ENCODE measurements at regions not wholly inside any gene's neighbourhood (a gene's known extent, or its start where the extent isn't known, plus 50 kb on each side); places are given as distances from the start of the nearest gene placed in this dataset.

DNA sequence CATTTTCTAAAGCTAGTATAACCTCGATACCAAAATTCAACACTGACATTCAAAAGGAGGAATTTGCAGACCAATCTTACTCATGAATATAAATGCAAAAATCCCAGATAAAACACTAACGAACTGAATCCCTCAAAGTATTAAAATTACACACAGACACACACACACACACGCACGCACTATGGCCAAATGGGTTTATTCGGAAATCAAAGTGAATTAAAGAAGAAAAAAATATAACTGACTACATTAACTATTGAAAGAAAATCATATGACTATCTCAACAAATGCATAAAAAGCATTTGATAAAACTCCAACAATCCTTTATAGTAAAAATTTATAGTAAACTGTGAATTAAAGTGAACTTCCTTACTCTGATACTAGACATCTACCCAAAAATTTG is 97.9 kb upstream of the HNRNPA3 start:
- H3K4me3 Mint-ChIP-seq, result no peak overlapping the region
- H3K9me3 Mint-ChIP-seq, result no peaks in the 10 kb centered on the region
- ATAC-seq (replicated peaks; ENCODE audit: extremely low read depth, poor library complexity, severe bottlenecking) (no peak), DNase-seq (ENCODE audit: low spot score in 2 of 2) (no peak)
- H3K27ac Mint-ChIP-seq (ENCODE audit: low read depth), result no peak overlapping the region
- no peaks in the 10 kb centered on the region for H3K36me3 Mint-ChIP-seq (ENCODE audit: insufficient read depth)
- H3K4me1 Mint-ChIP-seq, result no peaks in the 10 kb centered on the region
- peaks cover 5% of the 10 kb centered on the region for H3K27me3 Mint-ChIP-seq

DNA sequence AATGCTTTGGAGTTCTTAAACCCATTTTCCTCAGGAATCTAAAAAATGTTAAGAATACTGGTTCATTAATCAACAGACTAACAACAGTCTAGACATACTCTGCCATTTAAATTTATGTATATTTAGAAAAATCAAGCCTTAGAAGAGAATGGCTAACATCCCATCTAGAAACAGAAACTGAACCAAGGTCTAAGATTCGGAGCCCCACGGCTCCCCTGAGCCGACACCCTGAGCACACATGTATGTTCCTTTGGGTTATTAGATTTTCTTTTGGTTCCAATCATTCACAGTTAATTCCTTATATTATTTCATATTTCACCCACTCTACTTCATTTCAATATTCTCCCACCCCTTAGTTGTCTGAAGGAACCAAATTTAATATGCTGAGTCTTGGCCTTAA is 94.8 kb upstream of the HNRNPA3 start:
- Mint-ChIP-seq H3K36me3 (ENCODE audit: insufficient read depth) (no peaks in the 10 kb centered on the region), H3K4me1 (no peaks in the 10 kb centered on the region), H3K27ac (ENCODE audit: low read depth) (no peak overlapping the region), H3K4me3 (no peak overlapping the region), H3K9me3 (no peaks in the 10 kb centered on the region), H3K27me3 (peaks cover 12% of the 10 kb centered on the region)
- DNase-seq (ENCODE audit: low spot score in 2 of 2) (no peak), ATAC-seq (replicated peaks; ENCODE audit: extremely low read depth, poor library complexity, severe bottlenecking) (no peak)

DNA sequence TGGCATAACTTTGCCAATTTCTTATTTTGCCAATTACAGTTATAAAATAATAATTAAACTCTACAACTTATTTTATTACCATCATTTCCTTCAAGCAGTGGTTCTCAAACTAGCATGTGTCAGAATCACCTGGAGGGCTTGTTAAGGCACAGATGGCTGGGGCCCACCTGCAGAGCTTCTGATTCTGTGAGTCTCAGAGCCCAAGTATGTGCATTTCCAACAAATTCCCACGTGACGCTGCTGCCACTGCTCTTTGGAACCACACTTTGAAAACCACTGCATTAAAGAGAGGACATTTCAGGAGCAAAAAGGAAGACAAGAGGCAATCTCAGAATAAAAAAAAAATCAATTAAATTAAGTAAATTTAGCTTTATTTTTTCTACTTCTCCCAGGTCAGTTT is 94.0 kb upstream of the HNRNPA3 start:
- Mint-ChIP-seq H3K4me1 (no peaks in the 10 kb centered on the region), H3K27me3 (peaks cover 12% of the 10 kb centered on the region), H3K27ac (ENCODE audit: low read depth) (no peak overlapping the region), H3K9me3 (no peaks in the 10 kb centered on the region), H3K4me3 (no peak overlapping the region), H3K36me3 (ENCODE audit: insufficient read depth) (no peaks in the 10 kb centered on the region)
- DNase-seq (ENCODE audit: low spot score in 2 of 2), result no peak
- ATAC-seq (replicated peaks; ENCODE audit: extremely low read depth, poor library complexity, severe bottlenecking), result no peak

DNA sequence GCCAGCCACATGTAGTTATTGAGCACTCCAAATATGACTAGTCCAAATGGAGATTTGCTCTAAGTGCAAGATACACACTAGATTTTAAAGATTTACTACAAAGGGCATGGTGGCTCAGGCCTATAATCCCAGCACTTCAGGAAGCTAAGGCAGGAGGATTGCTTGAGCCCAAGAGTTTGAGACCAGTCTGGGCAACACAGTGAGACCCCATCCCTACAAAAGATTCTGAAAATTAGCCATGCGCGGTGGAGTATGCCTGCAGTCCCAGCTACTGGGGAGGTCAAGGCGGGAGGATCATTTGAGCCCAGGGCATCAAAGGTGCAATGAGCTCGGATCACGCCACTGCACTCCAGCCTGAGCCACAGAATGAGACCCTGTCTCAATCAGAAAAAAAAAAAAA is 93.5 kb upstream of the HNRNPA3 start:
- no peak overlapping the region for H3K27ac Mint-ChIP-seq (ENCODE audit: low read depth)
- peaks cover 12% of the 10 kb centered on the region for H3K27me3 Mint-ChIP-seq
- DNase-seq (ENCODE audit: low spot score in 2 of 2) (no peak), ATAC-seq (replicated peaks; ENCODE audit: extremely low read depth, poor library complexity, severe bottlenecking) (no peak)
- no peak overlapping the region for H3K4me3 Mint-ChIP-seq
- H3K9me3 Mint-ChIP-seq, result no peaks in the 10 kb centered on the region
- no peaks in the 10 kb centered on the region for H3K36me3 Mint-ChIP-seq (ENCODE audit: insufficient read depth)
- H3K4me1 Mint-ChIP-seq, result no peaks in the 10 kb centered on the region

DNA sequence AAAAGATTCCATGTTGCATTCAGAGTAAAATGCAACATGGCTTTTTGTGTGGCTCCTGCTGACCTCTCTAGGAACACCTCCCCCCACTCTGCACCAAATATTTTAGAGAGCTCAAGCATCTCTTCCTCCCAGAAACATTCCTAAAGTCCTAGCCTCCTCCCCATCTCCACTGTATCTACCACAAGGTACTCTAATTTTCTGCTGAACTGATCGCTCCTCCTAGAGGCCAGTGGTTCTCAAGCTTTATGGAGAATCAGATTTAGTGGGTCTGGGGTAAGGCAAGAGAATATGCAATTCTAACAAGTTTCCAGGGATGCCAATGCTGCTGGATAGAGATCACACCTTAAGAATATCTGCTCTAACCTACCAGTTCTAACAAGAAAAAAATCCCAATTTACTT is 89.5 kb upstream of the HNRNPA3 start:
- ATAC-seq (replicated peaks; ENCODE audit: extremely low read depth, poor library complexity, severe bottlenecking) (no peak), DNase-seq (ENCODE audit: low spot score in 2 of 2) (no peak)
- Mint-ChIP-seq H3K36me3 (ENCODE audit: insufficient read depth) (no peaks in the 10 kb centered on the region), H3K9me3 (no peaks in the 10 kb centered on the region), H3K27me3 (peaks cover 27% of the 10 kb centered on the region), H3K4me3 (no peak overlapping the region), H3K27ac (ENCODE audit: low read depth) (no peak overlapping the region), H3K4me1 (no peaks in the 10 kb centered on the region)

DNA sequence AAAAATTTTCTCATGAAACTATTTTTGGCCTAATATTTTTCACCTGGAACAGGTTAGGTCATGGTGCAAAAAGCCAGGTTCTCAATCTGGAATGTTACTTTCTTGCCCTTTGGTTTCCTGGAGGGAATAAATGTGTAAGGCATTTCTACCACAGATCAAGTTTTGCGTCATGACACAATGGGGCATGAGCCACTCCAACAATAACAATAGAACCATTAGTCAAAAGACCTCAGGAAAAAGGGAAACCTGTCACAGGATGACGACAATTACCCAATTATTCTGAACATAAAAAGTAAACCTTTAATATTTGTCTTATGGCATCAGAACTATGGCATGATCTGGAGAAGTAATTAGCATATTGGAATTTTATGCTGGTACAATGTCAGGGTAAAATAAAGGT is 88.2 kb upstream of the HNRNPA3 start:
- H3K9me3 Mint-ChIP-seq, result no peaks in the 10 kb centered on the region
- no peaks in the 10 kb centered on the region for H3K4me1 Mint-ChIP-seq
- no peaks in the 10 kb centered on the region for H3K36me3 Mint-ChIP-seq (ENCODE audit: insufficient read depth)
- no peak overlapping the region for H3K27ac Mint-ChIP-seq (ENCODE audit: low read depth)
- ATAC-seq (replicated peaks; ENCODE audit: extremely low read depth, poor library complexity, severe bottlenecking) (no peak), DNase-seq (ENCODE audit: low spot score in 2 of 2) (no peak)
- H3K27me3 Mint-ChIP-seq, result peaks cover 27% of the 10 kb centered on the region
- no peak overlapping the region for H3K4me3 Mint-ChIP-seq

DNA sequence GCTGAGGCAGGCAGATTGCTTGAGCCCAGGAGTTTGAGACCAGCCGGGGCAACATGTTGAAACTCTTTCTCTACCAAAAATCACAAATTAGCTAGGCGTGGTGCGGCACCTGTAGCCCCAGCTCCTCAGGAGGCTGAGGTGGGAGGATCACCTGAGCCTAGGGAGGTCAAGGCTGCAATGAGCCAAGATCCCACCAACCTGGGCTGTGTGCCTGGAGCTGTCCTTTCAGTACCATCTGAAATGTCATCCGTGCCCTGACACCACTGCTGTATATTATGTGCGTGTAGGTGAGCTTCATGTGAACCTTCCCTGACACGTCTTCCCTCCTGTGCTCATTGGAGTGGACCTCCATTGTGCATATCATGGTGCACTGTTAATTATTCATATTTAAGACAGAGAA is 84.8 kb upstream of the HNRNPA3 start:
- no peaks in the 10 kb centered on the region for H3K36me3 Mint-ChIP-seq (ENCODE audit: insufficient read depth)
- H3K4me1 Mint-ChIP-seq, result peaks cover 5% of the 10 kb centered on the region
- peaks cover 34% of the 10 kb centered on the region for H3K27me3 Mint-ChIP-seq
- ATAC-seq (replicated peaks; ENCODE audit: extremely low read depth, poor library complexity, severe bottlenecking) (no peak), DNase-seq (ENCODE audit: low spot score in 2 of 2) (no peak)
- no peak overlapping the region for H3K27ac Mint-ChIP-seq (ENCODE audit: low read depth)
- H3K9me3 Mint-ChIP-seq, result no peaks in the 10 kb centered on the region
- no peak overlapping the region for H3K4me3 Mint-ChIP-seq

DNA sequence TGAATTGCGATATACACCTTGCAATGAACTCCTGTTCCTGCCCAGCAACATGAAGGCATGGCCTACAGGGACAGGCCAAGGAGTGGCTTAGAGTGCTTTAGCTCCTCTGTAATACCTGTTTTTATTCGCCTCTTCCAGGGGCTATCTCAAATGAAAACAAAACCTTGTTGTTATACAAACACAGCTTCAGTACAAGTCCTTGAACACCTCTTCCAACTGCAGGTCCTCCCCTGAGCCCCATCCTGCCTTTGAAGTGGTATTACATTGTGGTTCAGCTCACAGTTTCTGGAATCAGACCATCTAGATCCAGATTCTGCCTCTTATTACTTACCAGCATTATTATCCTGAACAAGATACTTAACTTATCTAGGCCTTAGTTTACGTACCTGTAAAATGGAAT is 83.0 kb upstream of the HNRNPA3 start:
- DNase-seq (ENCODE audit: low spot score in 2 of 2), result no peak

DNA sequence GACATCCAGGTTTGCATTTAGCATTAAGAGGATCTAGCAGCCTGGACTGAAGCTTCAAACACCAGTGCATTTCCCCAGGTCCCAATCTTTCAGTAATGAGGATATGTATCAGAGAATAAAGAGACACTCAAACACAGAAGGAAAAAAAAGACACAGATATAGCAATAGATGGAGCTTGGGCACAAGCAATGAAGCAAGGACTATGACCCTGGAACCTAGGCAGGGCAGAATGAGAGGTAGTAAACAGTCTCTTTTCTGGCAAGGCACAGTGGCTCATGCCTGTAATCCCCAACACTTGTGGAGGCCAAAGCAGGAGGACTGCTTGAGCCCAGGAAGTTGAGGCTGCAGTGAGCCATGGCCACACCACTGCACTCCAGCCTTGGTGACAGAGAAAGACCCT is 80.7 kb upstream of the HNRNPA3 start:
- H3K9me3 Mint-ChIP-seq, result no peaks in the 10 kb centered on the region
- H3K27me3 Mint-ChIP-seq, result peaks cover 19% of the 10 kb centered on the region
- H3K4me1 Mint-ChIP-seq, result peaks cover 5% of the 10 kb centered on the region
- H3K36me3 Mint-ChIP-seq (ENCODE audit: insufficient read depth), result no peaks in the 10 kb centered on the region
- H3K27ac Mint-ChIP-seq (ENCODE audit: low read depth), result no peak overlapping the region
- DNase-seq (ENCODE audit: low spot score in 2 of 2), result no peak
- no peak for ATAC-seq (replicated peaks; ENCODE audit: extremely low read depth, poor library complexity, severe bottlenecking)
- no peak overlapping the region for H3K4me3 Mint-ChIP-seq

More for the DNA sequence above, 83.0 kb upstream of the HNRNPA3 start:
- H3K36me3 Mint-ChIP-seq (ENCODE audit: insufficient read depth), result no peaks in the 10 kb centered on the region
- peaks cover 34% of the 10 kb centered on the region for H3K27me3 Mint-ChIP-seq
- H3K9me3 Mint-ChIP-seq, result no peaks in the 10 kb centered on the region
- peaks cover 5% of the 10 kb centered on the region for H3K4me1 Mint-ChIP-seq
- H3K4me3 Mint-ChIP-seq, result no peak overlapping the region
- no peak for ATAC-seq (replicated peaks; ENCODE audit: extremely low read depth, poor library complexity, severe bottlenecking)
- H3K27ac Mint-ChIP-seq (ENCODE audit: low read depth), result no peak overlapping the region

DNA sequence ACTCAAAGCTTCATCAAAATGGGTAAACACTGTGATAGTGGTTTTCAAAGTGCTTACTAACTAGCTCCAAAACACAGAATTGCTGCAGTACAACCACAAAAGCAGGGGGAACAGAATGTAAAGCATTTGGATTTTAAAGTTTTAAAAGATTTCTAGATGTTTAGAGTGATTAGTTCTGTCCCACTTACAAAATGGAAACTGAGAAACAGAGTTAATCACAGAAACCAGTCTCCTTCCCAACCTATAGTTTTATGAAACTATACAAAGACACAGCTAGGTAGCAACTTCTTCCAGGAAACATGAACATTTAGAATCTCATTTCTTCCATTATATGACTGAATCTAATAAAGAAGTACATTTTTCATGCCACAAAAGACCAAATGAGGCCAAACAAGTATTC is 73.8 kb upstream of the HNRNPA3 start:
- H3K27ac Mint-ChIP-seq (ENCODE audit: low read depth), result no peak overlapping the region
- DNase-seq (ENCODE audit: low spot score in 2 of 2) (no peak), ATAC-seq (replicated peaks; ENCODE audit: extremely low read depth, poor library complexity, severe bottlenecking) (no peak)
- H3K27me3 Mint-ChIP-seq, result peaks cover 35% of the 10 kb centered on the region
- H3K4me3 Mint-ChIP-seq, result no peak overlapping the region
- H3K4me1 Mint-ChIP-seq, result no peaks in the 10 kb centered on the region
- no peaks in the 10 kb centered on the region for H3K36me3 Mint-ChIP-seq (ENCODE audit: insufficient read depth)
- no peaks in the 10 kb centered on the region for H3K9me3 Mint-ChIP-seq

DNA sequence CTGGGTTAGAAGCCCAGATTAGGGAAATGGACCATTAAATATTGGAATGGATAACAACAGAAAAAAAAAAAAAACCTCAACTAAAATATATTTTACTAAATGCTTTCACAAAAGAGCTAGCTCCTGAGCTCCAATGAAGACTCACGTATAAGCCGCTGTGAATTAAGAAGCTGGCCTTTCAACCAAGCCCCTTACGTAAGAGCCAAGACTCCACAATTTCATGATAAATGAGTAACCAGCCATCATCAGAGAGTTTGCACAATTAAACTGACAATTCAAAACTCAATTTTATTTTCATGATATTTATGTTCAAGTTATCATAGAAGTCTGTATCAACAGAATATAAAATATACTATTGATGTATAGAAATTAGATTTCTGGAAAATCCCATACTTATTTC is 70.7 kb upstream of the HNRNPA3 start:
- DNase-seq (ENCODE audit: low spot score in 2 of 2) (no peak), ATAC-seq (replicated peaks; ENCODE audit: extremely low read depth, poor library complexity, severe bottlenecking) (no peak)
- no peaks in the 10 kb centered on the region for H3K4me1 Mint-ChIP-seq
- peaks cover 35% of the 10 kb centered on the region for H3K27me3 Mint-ChIP-seq
- H3K9me3 Mint-ChIP-seq, result no peaks in the 10 kb centered on the region
- no peak overlapping the region for H3K27ac Mint-ChIP-seq (ENCODE audit: low read depth)
- H3K4me3 Mint-ChIP-seq, result no peak overlapping the region
- no peaks in the 10 kb centered on the region for H3K36me3 Mint-ChIP-seq (ENCODE audit: insufficient read depth)

DNA sequence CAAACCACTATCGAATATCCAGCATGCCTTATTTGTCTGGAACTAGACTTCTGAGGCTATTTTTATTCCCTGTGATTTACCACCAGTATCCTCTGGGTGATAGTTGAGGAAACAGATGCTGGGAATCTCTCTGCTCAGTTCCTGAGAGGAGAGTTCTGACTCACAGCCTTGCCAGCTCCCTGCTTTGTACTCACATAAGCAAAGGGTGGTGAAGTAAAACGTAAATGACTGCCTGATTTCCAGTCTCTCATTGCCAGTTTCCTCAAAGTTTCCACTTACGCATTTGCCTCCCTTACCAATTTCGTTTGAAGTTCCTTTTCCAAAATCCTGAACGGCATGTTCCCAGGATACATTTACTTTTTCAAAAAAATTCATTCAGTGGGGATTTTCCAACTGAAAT is 69.2 kb upstream of the HNRNPA3 start:
- ATAC-seq (replicated peaks; ENCODE audit: extremely low read depth, poor library complexity, severe bottlenecking) (no peak), DNase-seq (ENCODE audit: low spot score in 2 of 2) (no peak)
- no peaks in the 10 kb centered on the region for H3K36me3 Mint-ChIP-seq (ENCODE audit: insufficient read depth)
- peaks cover 29% of the 10 kb centered on the region for H3K27me3 Mint-ChIP-seq
- no peak overlapping the region for H3K4me3 Mint-ChIP-seq
- peaks cover 2% of the 10 kb centered on the region for H3K4me1 Mint-ChIP-seq
- H3K9me3 Mint-ChIP-seq, result no peaks in the 10 kb centered on the region
- H3K27ac Mint-ChIP-seq (ENCODE audit: low read depth), result no peak overlapping the region

DNA sequence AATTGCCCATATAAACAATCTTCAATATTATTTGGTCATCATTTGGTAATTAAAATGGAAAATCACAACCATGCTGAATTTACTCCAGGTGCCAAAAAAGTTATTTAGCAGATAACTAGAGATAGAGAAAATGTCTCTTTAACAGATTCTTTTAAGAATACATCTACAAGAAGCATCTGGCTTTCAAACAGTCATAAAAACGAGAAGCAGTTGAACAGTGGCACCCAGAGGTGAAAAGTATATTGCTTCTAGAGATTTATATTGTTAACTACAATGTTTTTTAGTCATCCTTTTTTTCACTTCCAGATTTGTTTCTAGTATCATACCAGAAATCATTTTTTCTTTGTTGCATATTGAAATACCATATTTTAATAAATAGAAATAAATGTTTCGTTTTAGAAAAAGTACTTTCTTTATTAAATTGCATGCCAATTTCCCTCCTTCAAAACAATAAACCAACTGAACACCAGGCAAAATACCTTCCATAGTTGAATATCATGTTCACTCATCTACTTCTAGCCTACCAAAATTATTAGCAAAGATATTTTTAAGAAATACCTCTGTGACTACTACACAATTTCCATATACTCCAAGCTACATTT is 65.4 kb upstream of the HNRNPA3 start:
- Mint-ChIP-seq H3K27ac (ENCODE audit: low read depth) (no peak overlapping the region), H3K27me3 (peaks cover 28% of the 10 kb centered on the region), H3K9me3 (no peaks in the 10 kb centered on the region), H3K4me3 (no peak overlapping the region), H3K4me1 (peaks cover 8% of the 10 kb centered on the region), H3K36me3 (ENCODE audit: insufficient read depth) (peaks cover 4% of the 10 kb centered on the region)
- DNase-seq (ENCODE audit: low spot score in 2 of 2), result no peak
- ATAC-seq (replicated peaks; ENCODE audit: extremely low read depth, poor library complexity, severe bottlenecking), result no peak

All from central memory CD8-positive, alpha-beta T cell (primary cell).